Sigmoid colon (tissue), 4 donors: ENCODE measurements at regions not wholly inside any gene's neighbourhood (a gene's known extent, or its start where the extent isn't known, plus 50 kb on each side); places are given as distances from the start of the nearest gene placed in this dataset.

Experiments
- EP300 ChIP-seq, 4 donors: sonication (generic); formaldehyde crosslinking; IDR thresholded peaks; one replicate each; pipeline ENCODE4 v1.6.1; 2017; ENCODE audit warnings: antibody characterized with exemption in 4 of 4
- POLR2A ChIP-seq, 2 donors: fragments of 450-650 bp; IDR thresholded peaks; one replicate each; pipeline ENCODE4 v1.6.1; 2016; ENCODE audit warnings: antibody characterized with exemption in 2 of 2, mild to moderate bottlenecking in 2 of 2, moderate library complexity in 2 of 2
- POLR2AphosphoS5 ChIP-seq, 4 donors: sonication (generic); formaldehyde crosslinking; IDR thresholded peaks; one replicate each; pipeline ENCODE4 v1.6.1; 2017; ENCODE audit warnings: antibody characterized with exemption in 4 of 4
- TF ChIP-seq, protein P1 (sequence below), 4 experiments: fragments of 450-650 bp in 3 of 4; fragments of 200-600 bp in 1 of 4; IDR thresholded peaks; one replicate each; pipeline ENCODE4 v1.5.1; 2016 to 2019; ENCODE audit warnings: antibody characterized with exemption in 4 of 4, mild to moderate bottlenecking in 3 of 4, moderate library complexity in 2 of 4

DNA sequence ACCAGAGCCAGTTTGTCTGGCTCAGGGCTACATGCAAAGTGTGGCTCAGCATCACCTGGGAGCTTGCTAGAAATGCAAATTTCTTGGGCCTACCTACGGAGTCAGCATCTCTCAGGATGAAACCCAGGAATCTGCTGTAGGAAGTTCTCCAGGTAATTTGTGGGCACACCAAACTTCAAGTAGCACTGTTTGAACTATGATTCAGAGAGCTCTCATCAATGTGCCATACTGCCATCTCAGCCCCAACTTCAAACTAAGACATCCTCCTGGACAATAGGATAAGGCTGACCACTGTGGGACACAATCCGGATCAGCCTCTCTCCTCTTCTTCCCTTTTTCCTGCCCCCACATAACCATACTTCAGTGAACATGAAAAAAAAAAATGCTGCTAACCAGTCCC is 374.5 kb downstream of the METTL15 start:
- TF ChIP-seq, protein P1, sequence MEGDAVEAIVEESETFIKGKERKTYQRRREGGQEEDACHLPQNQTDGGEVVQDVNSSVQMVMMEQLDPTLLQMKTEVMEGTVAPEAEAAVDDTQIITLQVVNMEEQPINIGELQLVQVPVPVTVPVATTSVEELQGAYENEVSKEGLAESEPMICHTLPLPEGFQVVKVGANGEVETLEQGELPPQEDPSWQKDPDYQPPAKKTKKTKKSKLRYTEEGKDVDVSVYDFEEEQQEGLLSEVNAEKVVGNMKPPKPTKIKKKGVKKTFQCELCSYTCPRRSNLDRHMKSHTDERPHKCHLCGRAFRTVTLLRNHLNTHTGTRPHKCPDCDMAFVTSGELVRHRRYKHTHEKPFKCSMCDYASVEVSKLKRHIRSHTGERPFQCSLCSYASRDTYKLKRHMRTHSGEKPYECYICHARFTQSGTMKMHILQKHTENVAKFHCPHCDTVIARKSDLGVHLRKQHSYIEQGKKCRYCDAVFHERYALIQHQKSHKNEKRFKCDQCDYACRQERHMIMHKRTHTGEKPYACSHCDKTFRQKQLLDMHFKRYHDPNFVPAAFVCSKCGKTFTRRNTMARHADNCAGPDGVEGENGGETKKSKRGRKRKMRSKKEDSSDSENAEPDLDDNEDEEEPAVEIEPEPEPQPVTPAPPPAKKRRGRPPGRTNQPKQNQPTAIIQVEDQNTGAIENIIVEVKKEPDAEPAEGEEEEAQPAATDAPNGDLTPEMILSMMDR (IDR thresholded peaks at IDR 0.05), result no peak
- TF ChIP-seq EP300 (IDR thresholded peaks at IDR 0.05), result no peak
- no peak for TF ChIP-seq POLR2A (IDR thresholded peaks at IDR 0.05)
- TF ChIP-seq POLR2AphosphoS5 (IDR thresholded peaks at IDR 0.05), result no peak
